A172 (cell line): ENCODE measurements at regions not wholly inside any gene's neighbourhood (a gene's known extent, or its start where the extent isn't known, plus 50 kb on each side); places are given as distances from the start of the nearest gene placed in this dataset.

ENCODE experiments used
- DNase-seq: peaks from one replicate; pipeline ENCODE4 v3.0.0-alpha.2; 2015; ENCODE audit warnings: low spot score

- DNase-seq = no peak
Measured at GRCh38 chr15:101551696-101552591, 62.4 kb upstream of the PCSK6 start.

- no peak for DNase-seq
Measured at GRCh38 chr15:101550124-101550523, 60.6 kb upstream of the PCSK6 start.

- DNase-seq = no peak
Measured at GRCh38 chr15:101549647-101550046, 60.1 kb upstream of the PCSK6 start.

- no peak for DNase-seq
Measured at GRCh38 chr15:101547737-101548136, 58.2 kb upstream of the PCSK6 start.

GRCh38 chr15:101545548-101546505, 56.3 kb upstream of the PCSK6 start:
- DNase-seq = no peak

GRCh38 chr15:101544613-101544945, 55.1 kb upstream of the PCSK6 start:
- no peak for DNase-seq

GRCh38 chr15:101543926-101544612, 54.6 kb upstream of the PCSK6 start:
- no peak for DNase-seq

- no peak for DNase-seq
Measured at GRCh38 chr15:101543431-101543830, 53.9 kb upstream of the PCSK6 start.

GRCh38 chr15:101543026-101543390, 53.5 kb upstream of the PCSK6 start:
- no peak for DNase-seq

GRCh38 chr15:101542306-101543025, 53.0 kb upstream of the PCSK6 start:
- DNase-seq = no peak

- DNase-seq = no peak
Measured at GRCh38 chr15:101541501-101542292, 52.2 kb upstream of the PCSK6 start.

GRCh38 chr15:101540480-101541239, 51.2 kb upstream of the PCSK6 start:
- DNase-seq = no peak

- no peak for DNase-seq
Measured at GRCh38 chr15:101539930-101540329, 50.4 kb upstream of the PCSK6 start.

GRCh38 chr15:101539492-101539891, 50.0 kb upstream of the PCSK6 start:
- no peak for DNase-seq
